HCT116 (cell line): ENCODE measurements at regions not wholly inside any gene's neighbourhood (a gene's known extent, or its start where the extent isn't known, plus 50 kb on each side); places are given as distances from the start of the nearest gene placed in this dataset.

Experiments used
- ATAC-seq: fragments of 200-7000 bp; cut with Tn5 transposase; 2 replicates; pipeline ENCODE4 v1.9.1; 2020; ENCODE audit warnings: mild to moderate bottlenecking, moderate library complexity
- BruUV-seq: library from RNA; stranded (reverse); fragments of 400-500 nt; replicated peaks from 2 replicates; lab custom pipeline; 2021; lab: Mats Ljungman, UMichigan
- CTCF ChIA-PET: fragments of 300-600 bp; sonication (Branson Sonifier 250); formaldehyde crosslinking; loops from one replicate; lab custom pipeline; 2021; ENCODE audit warnings: antibody characterized with exemption; lab: Charles Lee
- POLR2A ChIA-PET: fragments of 300-600, 350-600 bp; sonication (Branson Sonifier 250); formaldehyde crosslinking; loops from one replicate; lab custom pipeline; 2021; ENCODE audit warnings: antibody characterized with exemption; lab: Charles Lee
- RAD21 ChIA-PET, 2 experiments: fragments of 300-600 bp; sonication (Branson Sonifier 250); formaldehyde crosslinking; loops; one replicate each; lab custom pipeline; 2023; ENCODE audit warnings: low total read pairs in 2 of 2; ENCODE audit not compliant: uncharacterized antibody in 2 of 2, unreplicated experiment in 2 of 2, low non-redundant PET in 1 of 2; lab: Charles Lee
- DNase-seq: peaks from one replicate; pipeline ENCODE4 v3.0.0-alpha.2; 2010; ENCODE audit warnings: low read depth, low spot score
- H2AFZ ChIP-seq: fragments of 200-600 bp; shearing (Covaris generic), sonication (generic); 2 replicates; pipeline ENCODE4 v1.6.1; 2017; ENCODE audit warnings: low read depth, mixed run types, mixed read lengths, antibody characterized with exemption, low read length; ENCODE audit not compliant: poor library complexity, severe bottlenecking
- H3K27ac ChIP-seq: 2 replicates; pipeline ENCODE4 v1.5.1; 2012; ENCODE audit warnings: low read depth, low read length
- H3K27me3 ChIP-seq: fragments of 200-600 bp; sonication (generic); 2 replicates; pipeline ENCODE4 v1.6.1; 2016; ENCODE audit warnings: mixed run types, low read length, mixed read lengths; ENCODE audit not compliant: insufficient read depth
- H3K36me3 ChIP-seq, 2 experiments: fragments of 200-500 bp in 1 of 2; fragments of 200-600 bp in 1 of 2; sonication (Bioruptor generic) in 1 of 2; sonication (generic) in 1 of 2; 2 replicates each; pipeline versions ENCODE4 v1.5.1 to v1.6.1; 2014 to 2016; ENCODE audit warnings: low read length in 2 of 2, inconsistent platforms in 1 of 2, mixed read lengths in 1 of 2, mixed run types in 1 of 2; ENCODE audit not compliant: insufficient read depth in 2 of 2, control insufficient read depth in 1 of 2
- H3K4me1 ChIP-seq, 2 experiments: fragments of 200-600 bp in 1 of 2; sonication (generic) in 1 of 2; 2 replicates each; pipeline versions ENCODE4 v1.5.1 to v1.6.1; 2012 to 2017; ENCODE audit warnings: low read length in 2 of 2, inconsistent platforms in 1 of 2, mild to moderate bottlenecking in 1 of 2, mixed read lengths in 1 of 2, mixed run types in 1 of 2, moderate library complexity in 1 of 2; ENCODE audit not compliant: insufficient read depth in 2 of 2, control insufficient read depth in 1 of 2
- H3K4me2 ChIP-seq: fragments of 200-600 bp; sonication (generic); 2 replicates; pipeline ENCODE4 v1.6.1; 2017; ENCODE audit warnings: mixed run types, low read length, mixed read lengths
- H3K4me3 ChIP-seq, 2 experiments: fragments of 200-600 bp in 1 of 2; sonication (generic) in 1 of 2; replicated peaks in 1 of 2; 2 replicates each; pipeline ENCODE4 v1.5.1; 2011 to 2016; ENCODE audit warnings: low read length in 2 of 2, control low read depth in 1 of 2, low read depth in 1 of 2, mild to moderate bottlenecking in 1 of 2, mixed read lengths in 1 of 2, mixed run types in 1 of 2
- H3K79me2 ChIP-seq: fragments of 200-600 bp; sonication (generic); 2 replicates; pipeline ENCODE4 v1.6.1; 2017; ENCODE audit warnings: mild to moderate bottlenecking, mixed run types, low read length, moderate library complexity, mixed read lengths; ENCODE audit not compliant: insufficient read depth
- H3K9ac ChIP-seq: fragments of 200-600 bp; sonication (generic); 2 replicates; pipeline ENCODE4 v1.6.1; 2016; ENCODE audit warnings: low read length, mixed read lengths
- H3K9me2 ChIP-seq: fragments of 200-600 bp; sonication (generic), shearing (Covaris generic); 2 replicates; pipeline ENCODE4 v1.6.1; 2017; ENCODE audit warnings: mixed run types, mild to moderate bottlenecking, moderate library complexity; ENCODE audit not compliant: insufficient read depth
- H3K9me3 ChIP-seq, 2 experiments: fragments of 200-500 bp in 1 of 2; fragments of 200-600 bp in 1 of 2; sonication (Bioruptor generic) in 1 of 2; sonication (generic) in 1 of 2; 2 replicates each; pipeline ENCODE4 v1.6.1; 2014 to 2017; ENCODE audit warnings: low read length in 2 of 2, mixed read lengths in 2 of 2, inconsistent platforms in 1 of 2, low read depth in 1 of 2, mild to moderate bottlenecking in 1 of 2, mixed run types in 1 of 2, moderate library complexity in 1 of 2; ENCODE audit not compliant: control insufficient read depth in 1 of 2, insufficient read depth in 1 of 2
- H4K20me1 ChIP-seq: fragments of 200-600 bp; sonication (generic), shearing (Covaris generic); 2 replicates; pipeline ENCODE4 v1.6.1; 2017; ENCODE audit warnings: mixed run types, mild to moderate bottlenecking, moderate library complexity; ENCODE audit not compliant: insufficient read depth
- ATF3 ChIP-seq: IDR thresholded peaks from 2 replicates; pipeline ENCODE4 v1.6.1; 2012
- CBX3 ChIP-seq: IDR thresholded peaks from 2 replicates; pipeline ENCODE4 v1.6.1; 2012; ENCODE audit warnings: low read depth
- CTCF ChIP-seq, 3 experiments: fragments of 200-600 bp in 1 of 3; sonication (generic) in 1 of 3; IDR thresholded peaks in 2 of 3; conservative IDR thresholded peaks in 1 of 3; 2 replicates each; pipeline ENCODE4 v1.5.1; 2012 to 2017; ENCODE audit warnings: low read depth in 2 of 3, low read length in 2 of 3, antibody characterized with exemption in 1 of 3, borderline replicate concordance in 1 of 3, control low read depth in 1 of 3, mild to moderate bottlenecking in 1 of 3, mixed read lengths in 1 of 3, mixed run types in 1 of 3, moderate library complexity in 1 of 3; ENCODE audit not compliant: insufficient read depth in 1 of 3
- EGR1 ChIP-seq: IDR thresholded peaks from 2 replicates; pipeline ENCODE4 v1.6.1; 2012; ENCODE audit warnings: low read depth
- ELF1 ChIP-seq: IDR thresholded peaks from 2 replicates; pipeline ENCODE4 v1.6.1; 2012; ENCODE audit warnings: low read depth, borderline replicate concordance
- EZH2 ChIP-seq: fragments of 200-600 bp; sonication (generic); IDR thresholded peaks from 2 replicates; pipeline ENCODE4 v1.6.1; 2017; ENCODE audit warnings: antibody characterized with exemption, mixed run types
- EZH2phosphoT487 ChIP-seq: fragments of 200-600 bp; IDR thresholded peaks from 2 replicates; pipeline ENCODE4 v1.6.1; 2018; ENCODE audit warnings: antibody characterized with exemption, borderline replicate concordance
- JUND ChIP-seq: IDR thresholded peaks from 2 replicates; pipeline ENCODE4 v1.6.1; 2012
- POLR2AphosphoS5 ChIP-seq: IDR thresholded peaks from 2 replicates; pipeline ENCODE4 v1.6.1; 2011; ENCODE audit warnings: mild to moderate bottlenecking, low read depth, low read length, moderate library complexity
- RAD21 ChIP-seq: IDR thresholded peaks from 2 replicates; pipeline ENCODE4 v1.6.1; 2012; ENCODE audit warnings: low read depth, mild to moderate bottlenecking
- SIN3A ChIP-seq: IDR thresholded peaks from 2 replicates; pipeline ENCODE4 v1.6.1; 2012; ENCODE audit warnings: low read depth
- SP1 ChIP-seq: IDR thresholded peaks from 2 replicates; pipeline ENCODE4 v1.6.1; 2012; ENCODE audit warnings: low read depth
- SRF ChIP-seq: IDR thresholded peaks from 2 replicates; pipeline ENCODE4 v1.6.1; 2012; ENCODE audit warnings: low read depth
- TCF7L2 ChIP-seq: IDR thresholded peaks from 2 replicates; pipeline ENCODE4 v1.7.0; 2011; ENCODE audit warnings: borderline replicate concordance, inconsistent platforms; ENCODE audit not compliant: insufficient read depth, insufficient read length; ENCODE audit errors: extremely low read depth
- YY1 ChIP-seq: IDR thresholded peaks from 2 replicates; pipeline ENCODE4 v1.6.1; 2011; ENCODE audit warnings: low read length, low read depth, moderate library complexity, mild to moderate bottlenecking; ENCODE audit not compliant: insufficient replicate concordance; ENCODE audit errors: extremely low read depth
- ZBTB33 ChIP-seq: IDR thresholded peaks from 2 replicates; pipeline ENCODE4 v1.6.1; 2011; ENCODE audit warnings: mild to moderate bottlenecking, low read length, moderate library complexity; ENCODE audit not compliant: insufficient replicate concordance; ENCODE audit errors: extremely low read depth
- ZNF274 ChIP-seq: fragments of 200-500 bp; sonication (Bioruptor generic); IDR thresholded peaks from 2 replicates; pipeline ENCODE4 v1.6.1; 2014; ENCODE audit warnings: mild to moderate bottlenecking, low read depth, low read length, inconsistent platforms
- intact Hi-C: fragments of 100-400 bp; cut with micrococcal nuclease; formaldehyde crosslinking; loops from 2 replicates; pipeline ENCODE4 v1.10.0; 2022
- TF ChIP-seq, protein P1 (sequence below): IDR thresholded peaks from 2 replicates; pipeline ENCODE4 v1.6.1; 2012; ENCODE audit warnings: low read depth

- POLR2A ChIA-PET: no interaction called here
- CTCF ChIA-PET: no interaction called here
- Histone ChIP-seq H3K4me3 (no peak overlapping the region), H3K79me2 (no peaks in the 10 kb centered on the region), H2AFZ (no peak overlapping the region), H3K9me3 (no peaks in the 10 kb centered on the region), H3K27ac (no peak overlapping the region), H3K4me1 (no peaks in the 10 kb centered on the region), H3K9me2 (no peaks in the 10 kb centered on the region), H4K20me1 (no peaks in the 10 kb centered on the region), H3K4me2 (no peak overlapping the region), H3K9ac (no peak overlapping the region), H3K36me3 (no peaks in the 10 kb centered on the region), H3K27me3 (no peaks in the 10 kb centered on the region)
- RAD21 ChIA-PET: no interaction called here
- intact Hi-C loops: no loop called here
- DNase-seq (no peak), ATAC-seq (no peak)
- no TSS peak for BruUV-seq
- TF ChIP-seq TCF7L2 (no peak), ATF3 (no peak), RAD21 (no peak), SP1 (no peak), EZH2phosphoT487 (no peak), YY1 (no peak), ZBTB33 (no peak), ZNF274 (no peak), JUND (no peak), CBX3 (no peak), EGR1 (no peak), CTCF (IDR thresholded peaks at IDR 0.05 in 2 of 3, conservative IDR thresholded peaks at IDR 0.05 in 1 of 3; ENCODE audit: borderline replicate concordance in 1 of 3, insufficient read depth in 1 of 3, low read depth in 2 of 3, low read length in 2 of 3) (no peak), ELF1 (no peak), SIN3A (no peak), EZH2 (no peak), SRF (no peak), POLR2AphosphoS5 (no peak)
- TF ChIP-seq, protein P1, sequence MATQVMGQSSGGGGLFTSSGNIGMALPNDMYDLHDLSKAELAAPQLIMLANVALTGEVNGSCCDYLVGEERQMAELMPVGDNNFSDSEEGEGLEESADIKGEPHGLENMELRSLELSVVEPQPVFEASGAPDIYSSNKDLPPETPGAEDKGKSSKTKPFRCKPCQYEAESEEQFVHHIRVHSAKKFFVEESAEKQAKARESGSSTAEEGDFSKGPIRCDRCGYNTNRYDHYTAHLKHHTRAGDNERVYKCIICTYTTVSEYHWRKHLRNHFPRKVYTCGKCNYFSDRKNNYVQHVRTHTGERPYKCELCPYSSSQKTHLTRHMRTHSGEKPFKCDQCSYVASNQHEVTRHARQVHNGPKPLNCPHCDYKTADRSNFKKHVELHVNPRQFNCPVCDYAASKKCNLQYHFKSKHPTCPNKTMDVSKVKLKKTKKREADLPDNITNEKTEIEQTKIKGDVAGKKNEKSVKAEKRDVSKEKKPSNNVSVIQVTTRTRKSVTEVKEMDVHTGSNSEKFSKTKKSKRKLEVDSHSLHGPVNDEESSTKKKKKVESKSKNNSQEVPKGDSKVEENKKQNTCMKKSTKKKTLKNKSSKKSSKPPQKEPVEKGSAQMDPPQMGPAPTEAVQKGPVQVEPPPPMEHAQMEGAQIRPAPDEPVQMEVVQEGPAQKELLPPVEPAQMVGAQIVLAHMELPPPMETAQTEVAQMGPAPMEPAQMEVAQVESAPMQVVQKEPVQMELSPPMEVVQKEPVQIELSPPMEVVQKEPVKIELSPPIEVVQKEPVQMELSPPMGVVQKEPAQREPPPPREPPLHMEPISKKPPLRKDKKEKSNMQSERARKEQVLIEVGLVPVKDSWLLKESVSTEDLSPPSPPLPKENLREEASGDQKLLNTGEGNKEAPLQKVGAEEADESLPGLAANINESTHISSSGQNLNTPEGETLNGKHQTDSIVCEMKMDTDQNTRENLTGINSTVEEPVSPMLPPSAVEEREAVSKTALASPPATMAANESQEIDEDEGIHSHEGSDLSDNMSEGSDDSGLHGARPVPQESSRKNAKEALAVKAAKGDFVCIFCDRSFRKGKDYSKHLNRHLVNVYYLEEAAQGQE: no peak
These were observed 1025.3 kb upstream of the NXPH2 start for GRCh38 chr2:139805441-139805840.
